ENCODE measurements at regions not wholly inside any gene's neighbourhood (a gene's known extent, or its start where the extent isn't known, plus 50 kb on each side); places are given as distances from the start of the nearest gene placed in this dataset.
"Not testable (repeated sequence)": the region's sequence is repeated elsewhere in the genome, so short reads cannot be mapped to it uniquely, and the experiment has no call there.

- ATAC-seq, result no peak
- no peaks in the 10 kb centered on the region for H3K27me3 ChIP-seq
- in situ Hi-C loops (cut with MboI; ENCODE audit: low sequenced_read_pairs in 4 of 4), result no loop called here
- no peaks in the 10 kb centered on the region for H3K9me3 ChIP-seq
- H3K27ac ChIP-seq, result no peak overlapping the region
- TF ChIP-seq CTCF (IDR thresholded peaks at IDR 0.05 in 4 of 5, conservative IDR thresholded peaks at IDR 0.05 in 1 of 5), result no peak
- TF ChIP-seq POLR2A (IDR thresholded peaks at IDR 0.05), result no peak
- H3K4me1 ChIP-seq, result no peaks in the 10 kb centered on the region
- no peaks in the 10 kb centered on the region for H3K36me3 ChIP-seq
- no peak overlapping the region for H3K4me3 ChIP-seq
- intact Hi-C loops (cut with DNase I; ENCODE audit: low total_unique reads), result no loop called here
- DNase-seq, result no peak
Measured at GRCh38 chr1:113298941-113299340, 91.4 kb upstream of the MAGI3 start.

- no peaks in the 10 kb centered on the region for H3K9me3 ChIP-seq
- TF ChIP-seq CTCF (IDR thresholded peaks at IDR 0.05 in 4 of 5, conservative IDR thresholded peaks at IDR 0.05 in 1 of 5), result no peak
- no peak for TF ChIP-seq POLR2A (IDR thresholded peaks at IDR 0.05)
- H3K4me1 ChIP-seq, result no peaks in the 10 kb centered on the region
- H3K27ac ChIP-seq, result no peak overlapping the region
- ATAC-seq, result no peak
- no peaks in the 10 kb centered on the region for H3K27me3 ChIP-seq
- no peaks in the 10 kb centered on the region for H3K36me3 ChIP-seq
- intact Hi-C loops (cut with DNase I; ENCODE audit: low total_unique reads) (no loop called here), in situ Hi-C loops (cut with MboI; ENCODE audit: low sequenced_read_pairs in 4 of 4) (no loop called here)
- DNase-seq, result no peak
- H3K4me3 ChIP-seq, result no peak overlapping the region
Measured at GRCh38 chr1:113302636-113303035, 87.7 kb upstream of the MAGI3 start.

DNA sequence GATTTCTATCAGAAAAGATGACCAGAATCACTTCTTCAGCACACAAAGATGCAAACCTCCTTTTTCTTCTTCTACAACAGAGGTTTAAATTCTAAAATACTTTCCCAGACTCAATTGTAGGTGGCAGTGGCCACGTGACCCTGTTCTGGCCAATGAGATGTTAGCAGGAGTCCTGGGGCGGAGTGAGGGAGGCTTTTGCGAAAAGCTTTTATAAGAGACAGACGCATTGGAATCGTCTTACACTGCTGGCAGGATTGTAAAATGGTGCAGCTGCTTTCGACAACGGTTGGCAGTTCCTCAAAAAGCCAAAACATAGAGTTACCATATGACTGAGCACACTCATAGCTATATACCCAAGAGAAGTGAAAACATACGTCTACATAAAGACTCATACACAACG, 87.0 kb upstream of the MAGI3 start:
- DNase-seq (no peak), ATAC-seq (no peak)
- intact Hi-C loops (cut with DNase I; ENCODE audit: low total_unique reads) (no loop called here), in situ Hi-C loops (cut with MboI; ENCODE audit: low sequenced_read_pairs in 4 of 4) (no loop called here)
- Histone ChIP-seq H3K9me3 (no peaks in the 10 kb centered on the region), H3K4me1 (no peaks in the 10 kb centered on the region), H3K27ac (no peak overlapping the region), H3K27me3 (no peaks in the 10 kb centered on the region), H3K36me3 (no peaks in the 10 kb centered on the region), H3K4me3 (no peak overlapping the region)
- TF ChIP-seq CTCF (IDR thresholded peaks at IDR 0.05 in 4 of 5, conservative IDR thresholded peaks at IDR 0.05 in 1 of 5), result no peak
- TF ChIP-seq POLR2A (IDR thresholded peaks at IDR 0.05), result no peak

DNA sequence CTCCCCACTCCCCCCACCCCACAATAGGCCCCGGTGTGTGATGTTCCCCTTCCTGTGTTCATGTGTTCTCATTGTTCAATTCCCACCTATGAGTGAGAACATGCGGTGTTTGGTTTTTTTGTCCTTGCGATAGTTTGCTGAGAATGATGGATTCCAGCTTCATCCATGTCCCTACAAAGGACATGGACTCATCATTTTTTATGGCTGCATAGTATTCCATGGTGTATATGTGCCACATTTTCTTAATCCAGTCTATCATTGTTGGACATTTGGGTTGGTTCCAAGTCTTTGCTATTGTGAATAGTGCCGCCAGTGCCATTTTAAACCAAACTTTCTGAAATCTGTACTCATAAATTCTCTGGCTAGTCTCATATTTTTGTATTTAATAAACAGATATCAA, 85.3 kb upstream of the MAGI3 start:
- ATAC-seq; intact Hi-C loops (cut with DNase I; ENCODE audit: low total_unique reads); DNase-seq; H3K9me3 ChIP-seq; H3K4me1 ChIP-seq; H3K27ac ChIP-seq; H3K36me3 ChIP-seq; H3K27me3 ChIP-seq; H3K4me3 ChIP-seq; in situ Hi-C loops (cut with MboI; ENCODE audit: low sequenced_read_pairs in 4 of 4): not testable (repeated sequence)

- no peak for ATAC-seq
- in situ Hi-C loops (cut with MboI; ENCODE audit: low sequenced_read_pairs in 4 of 4), result no loop called here
Measured at GRCh38 chr1:113307771-113308445, 82.4 kb upstream of the MAGI3 start.

GRCh38 chr1:113312651-113313050, 77.7 kb upstream of the MAGI3 start:
- H3K27me3 ChIP-seq; intact Hi-C loops (cut with DNase I; ENCODE audit: low total_unique reads); H3K9me3 ChIP-seq; in situ Hi-C loops (cut with MboI; ENCODE audit: low sequenced_read_pairs in 4 of 4); ATAC-seq; H3K4me3 ChIP-seq; H3K27ac ChIP-seq; DNase-seq; H3K4me1 ChIP-seq; H3K36me3 ChIP-seq: not testable (repeated sequence)

More at GRCh38 chr1:113307771-113308445, 82.4 kb upstream of the MAGI3 start:
- no peaks in the 10 kb centered on the region for H3K36me3 ChIP-seq
- H3K27ac ChIP-seq, result no peak overlapping the region
- DNase-seq, result no peak
- no peaks in the 10 kb centered on the region for H3K27me3 ChIP-seq
- TF ChIP-seq POLR2A (IDR thresholded peaks at IDR 0.05), result no peak
- no peak for TF ChIP-seq CTCF (IDR thresholded peaks at IDR 0.05 in 4 of 5, conservative IDR thresholded peaks at IDR 0.05 in 1 of 5)
- no peaks in the 10 kb centered on the region for H3K4me1 ChIP-seq
- H3K4me3 ChIP-seq, result no peak overlapping the region
- intact Hi-C loops (cut with DNase I; ENCODE audit: low total_unique reads), result no loop called here
- H3K9me3 ChIP-seq, result no peaks in the 10 kb centered on the region
